ENCODE measurements at regions not wholly inside any gene's neighbourhood (a gene's known extent, or its start where the extent isn't known, plus 50 kb on each side); places are given as distances from the start of the nearest gene placed in this dataset.
"Not testable (repeated sequence)": the region's sequence is repeated elsewhere in the genome, so short reads cannot be mapped to it uniquely, and the experiment has no call there.

- DNase-seq: no peak
These were observed 68.9 kb downstream of the CYP26B1 start for GRCh38 chr2:72078773-72079172.

DNA sequence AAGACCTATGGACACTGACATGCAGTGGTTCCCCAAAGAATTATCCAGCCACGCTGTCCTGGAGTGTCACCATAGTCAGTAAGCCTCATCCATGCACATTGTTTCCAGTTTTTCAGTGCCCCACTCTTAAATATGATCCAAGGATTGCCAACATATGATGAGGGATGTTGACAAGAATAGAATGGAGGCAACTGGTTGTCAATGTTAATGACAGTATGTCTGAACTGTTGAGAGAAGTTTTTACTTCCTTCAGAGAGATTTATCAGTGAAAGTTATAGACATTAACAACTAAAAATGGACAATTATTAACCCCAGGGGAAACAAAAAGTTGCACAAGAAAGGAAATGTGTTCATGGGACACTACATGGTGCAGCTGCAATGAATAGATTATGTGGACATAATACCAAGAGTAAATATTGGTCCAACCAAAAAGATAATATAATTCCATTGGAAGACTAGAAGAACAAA lies 69.9 kb downstream of the CYP26B1 start:
- DNase-seq: no peak

- not testable (repeated sequence) for DNase-seq
These were observed 74.3 kb downstream of the CYP26B1 start for GRCh38 chr2:72073373-72073772.

- not testable (repeated sequence) for DNase-seq
These were observed 83.5 kb downstream of the CYP26B1 start for GRCh38 chr2:72064197-72064596.

DNA sequence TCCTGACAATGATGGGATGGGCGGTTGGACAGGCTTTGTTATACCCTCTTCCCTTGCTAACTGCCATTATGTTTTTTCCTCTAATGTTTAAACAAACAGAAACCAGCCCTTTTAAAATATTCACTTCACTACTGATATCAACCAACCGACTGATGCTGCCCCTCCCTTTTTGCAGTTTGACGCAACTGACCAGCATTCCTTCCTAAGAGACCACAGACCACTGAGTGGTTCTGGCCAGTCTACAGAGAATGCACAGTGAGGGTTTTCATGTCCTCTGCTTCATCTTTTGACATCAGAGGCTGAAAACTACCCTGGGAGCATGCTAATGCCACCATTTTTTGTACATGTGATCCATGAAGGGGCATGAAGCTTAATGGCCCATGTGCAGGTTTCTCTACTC lies 85.3 kb downstream of the CYP26B1 start:
- DNase-seq: no peak

DNA sequence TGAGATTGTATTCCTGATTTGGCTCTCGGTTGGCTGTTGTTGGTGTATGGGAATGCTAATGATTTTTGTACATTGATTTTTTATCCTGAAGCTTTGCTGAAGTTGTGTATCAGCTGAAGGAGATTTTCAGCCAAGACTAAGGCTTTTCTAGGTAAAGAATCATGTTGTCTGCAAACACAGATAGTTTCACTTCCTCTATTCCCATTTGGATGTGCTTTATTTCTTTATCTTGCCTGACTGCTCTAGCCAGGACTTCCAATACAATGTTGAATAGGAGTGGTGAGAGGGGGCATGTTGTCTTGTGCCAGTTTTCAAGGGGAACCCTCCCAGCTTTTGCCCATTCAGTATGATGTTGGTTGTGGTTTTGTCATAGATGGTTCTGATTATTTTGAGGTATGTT lies 90.4 kb downstream of the CYP26B1 start:
- DNase-seq: no peak

DNA sequence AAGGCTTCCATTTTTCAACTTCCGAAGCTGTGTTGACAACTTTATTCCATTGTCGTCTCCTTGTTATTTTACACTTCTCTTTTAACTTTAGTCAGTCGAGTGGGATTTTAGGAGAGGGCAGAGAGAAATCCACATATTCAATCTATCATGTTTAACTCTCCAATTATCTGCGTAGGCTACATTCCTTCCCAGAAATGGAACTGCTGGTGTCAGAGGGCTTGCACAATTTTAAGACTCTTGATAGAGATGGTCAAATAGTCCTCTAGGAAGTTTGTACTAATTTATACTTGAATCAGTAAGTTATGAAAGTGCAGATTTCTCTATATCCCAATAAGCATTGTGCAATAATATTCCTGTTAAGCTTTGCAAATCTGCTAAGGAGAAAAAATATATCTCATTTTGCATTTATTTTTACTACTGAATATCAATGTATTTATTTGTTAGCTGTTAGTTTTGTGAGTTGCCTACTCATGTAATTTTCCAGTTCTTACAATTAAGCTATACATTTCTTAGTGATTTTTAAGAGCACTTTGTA lies 95.6 kb downstream of the CYP26B1 start:
- DNase-seq: no peak

DNA sequence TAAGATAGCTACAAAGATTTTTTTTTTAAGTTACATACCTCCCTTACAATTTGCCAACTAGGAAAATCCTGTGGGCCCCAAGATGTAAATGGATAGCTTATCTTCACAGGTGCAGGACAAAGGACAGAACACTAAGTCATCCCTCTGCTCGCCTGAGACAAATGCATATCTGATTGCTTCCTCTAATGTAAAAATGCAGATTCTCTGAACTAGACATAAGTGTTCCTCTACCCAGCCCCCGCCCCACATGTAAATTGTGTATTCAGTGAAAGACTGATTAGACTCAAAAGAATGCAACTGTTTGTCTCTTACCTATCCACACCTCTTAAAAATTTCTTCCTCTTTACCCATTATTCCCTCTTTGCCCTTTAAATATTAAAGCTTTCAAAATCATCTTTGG lies 96.5 kb downstream of the CYP26B1 start:
- DNase-seq: no peak

DNA sequence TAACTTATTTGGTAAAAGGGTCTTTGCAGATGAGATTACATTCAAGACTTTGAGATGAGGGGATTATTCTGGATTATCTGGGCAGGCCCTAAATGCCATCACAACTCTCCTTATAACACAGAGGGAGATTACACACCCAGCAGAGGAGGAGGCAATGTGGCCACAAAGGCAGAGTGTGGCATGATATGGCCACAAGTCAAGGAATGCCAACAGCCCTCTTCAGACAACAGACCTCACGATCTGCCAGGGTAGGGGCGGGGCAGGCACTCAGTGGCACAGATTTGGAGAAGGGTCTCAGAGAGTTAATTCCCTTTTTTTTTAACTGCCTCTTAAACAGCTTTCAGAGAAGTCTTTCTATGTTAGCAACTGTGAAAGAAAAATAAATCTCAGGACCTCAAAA lies 96.9 kb downstream of the CYP26B1 start:
- no peak for DNase-seq

DNA sequence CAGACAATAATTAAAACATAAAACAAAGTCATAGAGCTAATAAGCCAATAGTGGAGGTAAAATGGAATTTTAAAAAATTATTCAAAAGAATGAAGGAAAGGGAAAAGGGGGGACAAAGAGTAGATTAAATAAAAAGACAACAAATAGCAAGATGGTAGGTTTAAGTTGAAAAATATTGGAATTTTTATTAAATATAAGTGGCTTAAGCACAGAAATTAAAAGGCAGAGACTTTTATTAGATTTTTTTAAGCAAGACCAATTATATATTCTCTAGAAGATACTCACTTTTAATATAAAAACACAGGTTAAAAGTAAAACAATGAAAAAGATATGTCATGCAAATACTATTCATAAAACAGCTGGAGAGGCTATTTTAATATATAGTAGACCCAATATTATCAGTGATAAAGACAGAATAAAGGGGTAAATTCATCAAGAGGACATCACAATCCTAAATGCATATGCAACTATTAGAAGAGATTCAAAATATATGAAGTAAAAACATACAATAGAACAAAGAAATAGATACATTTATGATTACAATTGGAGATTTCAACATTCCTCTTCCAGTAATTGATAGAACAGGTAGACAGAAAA lies 98.7 kb downstream of the CYP26B1 start:
- DNase-seq: no peak

DNA sequence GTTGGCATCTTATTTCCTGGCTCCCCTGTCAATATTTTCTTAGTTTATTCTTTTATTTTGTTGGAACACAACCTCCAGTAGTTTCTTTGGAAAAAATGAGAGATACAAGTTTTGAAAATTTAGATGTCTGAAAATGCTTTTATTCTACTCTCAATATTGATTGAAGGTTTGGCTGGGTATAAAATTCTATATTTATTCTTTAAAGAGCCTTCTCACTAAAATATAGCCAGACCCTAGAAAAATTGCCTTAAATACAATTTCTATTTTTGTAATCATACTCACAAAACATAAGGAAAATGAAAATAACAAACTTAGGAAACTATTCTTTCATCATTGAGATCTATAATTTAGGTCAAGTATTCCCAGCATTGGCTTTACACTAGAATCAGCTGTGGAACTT lies 103.7 kb downstream of the CYP26B1 start:
- no peak for DNase-seq

DNA sequence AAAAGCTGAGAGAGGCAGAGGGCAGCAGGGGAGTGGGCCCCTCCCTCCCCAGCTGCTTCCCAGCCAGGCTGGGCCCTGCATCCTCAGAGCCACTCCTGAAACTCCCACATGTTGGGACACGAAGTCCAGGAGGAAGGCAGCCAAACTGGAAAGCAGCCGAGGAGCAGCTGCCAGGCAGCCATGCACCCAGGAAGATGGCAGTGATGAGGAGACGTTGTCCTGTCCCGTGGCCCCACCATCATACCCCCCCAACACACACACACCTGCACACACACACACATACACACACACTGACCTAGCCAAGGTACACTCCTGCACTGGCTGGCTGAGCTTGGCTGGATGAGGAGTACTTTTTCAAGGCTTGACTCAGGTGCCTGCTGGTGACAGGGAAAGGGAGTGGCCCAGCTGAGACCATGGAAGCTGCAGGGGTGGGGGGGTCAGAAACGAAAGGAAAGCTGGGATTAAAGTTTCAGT lies 106.0 kb downstream of the CYP26B1 start:
- DNase-seq: no peak

DNA sequence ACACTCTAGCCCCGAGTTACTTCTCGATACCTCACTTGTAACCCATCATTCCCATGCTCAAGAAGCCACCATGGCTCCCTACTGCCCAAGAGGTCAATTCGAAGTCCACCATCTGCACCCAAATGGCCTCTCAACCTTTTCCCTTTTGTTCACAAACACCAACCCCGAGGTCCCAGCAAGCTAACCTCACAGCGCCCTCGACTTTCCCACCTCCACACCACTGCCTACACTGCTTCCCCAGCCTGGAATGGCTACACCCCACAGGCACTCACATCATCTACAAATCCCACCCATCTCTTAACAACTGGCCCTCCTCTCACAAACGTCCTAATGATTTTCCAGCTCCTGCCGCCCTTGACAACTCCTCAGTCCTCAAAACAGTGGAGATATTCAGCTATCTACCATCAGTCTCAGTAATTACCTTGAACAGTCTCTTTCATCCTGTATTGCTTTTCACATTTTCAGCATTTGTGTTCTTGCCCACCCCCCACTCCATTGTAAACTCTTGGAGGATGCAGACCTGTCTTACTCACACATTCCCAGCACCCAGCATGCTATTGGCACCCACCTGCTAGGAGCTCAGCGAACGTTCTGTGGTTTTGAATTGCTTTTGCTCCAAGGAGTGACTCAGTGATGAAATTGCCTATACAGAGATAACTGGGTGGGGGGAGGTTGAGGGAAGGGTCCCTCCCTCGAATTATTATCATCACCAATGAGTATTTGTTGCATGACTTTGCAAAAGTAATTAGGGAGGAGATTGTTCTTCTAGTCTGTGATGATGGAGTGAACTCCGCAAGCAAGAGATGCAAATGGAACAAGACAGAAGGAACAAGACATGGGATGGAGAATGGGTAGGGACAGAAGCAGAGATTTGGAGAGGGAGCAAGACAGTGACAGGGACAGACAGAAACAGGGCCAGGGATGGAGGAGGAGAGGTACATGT lies 106.8 kb downstream of the CYP26B1 start:
- DNase-seq: no peak

DNA sequence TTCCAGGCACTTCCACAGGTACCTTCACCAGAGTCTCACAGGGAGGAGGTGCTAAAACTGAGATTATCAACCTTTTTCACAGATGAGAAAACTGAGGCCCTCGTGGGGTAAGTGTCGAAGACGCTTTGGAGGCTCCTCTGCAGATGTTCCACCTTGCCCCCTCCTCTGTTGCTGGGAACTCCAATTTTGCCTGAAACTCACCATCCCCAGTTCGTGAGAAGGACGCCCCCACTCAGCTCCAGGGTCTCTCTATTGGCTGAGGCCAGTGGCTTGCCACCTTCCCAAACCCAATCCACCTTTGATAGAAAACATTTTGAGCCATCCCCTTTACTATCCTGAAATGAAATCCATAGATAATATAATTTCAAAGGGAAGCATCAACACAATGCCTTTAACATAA lies 109.1 kb downstream of the CYP26B1 start:
- DNase-seq: no peak

GRCh38 chr2:72037261-72037666 lies 110.4 kb downstream of the CYP26B1 start:
- no peak for DNase-seq

DNA sequence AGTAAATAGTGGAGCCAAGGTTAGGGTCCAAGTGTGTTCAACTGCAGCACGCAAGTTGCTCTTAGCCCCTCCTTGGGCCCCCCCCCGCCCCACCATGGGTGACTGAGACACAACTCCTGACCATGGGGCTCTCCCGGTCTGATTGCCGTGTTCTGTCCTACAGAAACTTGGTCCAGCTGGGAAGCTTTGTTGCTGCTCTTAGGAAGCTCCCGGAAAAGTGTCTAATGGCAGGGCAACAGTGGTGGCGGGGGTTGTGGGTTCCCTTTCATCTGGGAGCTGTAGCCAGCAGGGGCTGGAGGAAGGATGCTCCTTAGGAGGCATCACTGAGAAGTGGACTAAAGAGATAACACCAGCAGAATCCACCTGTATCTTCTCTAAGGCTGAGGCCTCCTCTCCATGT lies 111.1 kb downstream of the CYP26B1 start:
- no peak for DNase-seq

DNA sequence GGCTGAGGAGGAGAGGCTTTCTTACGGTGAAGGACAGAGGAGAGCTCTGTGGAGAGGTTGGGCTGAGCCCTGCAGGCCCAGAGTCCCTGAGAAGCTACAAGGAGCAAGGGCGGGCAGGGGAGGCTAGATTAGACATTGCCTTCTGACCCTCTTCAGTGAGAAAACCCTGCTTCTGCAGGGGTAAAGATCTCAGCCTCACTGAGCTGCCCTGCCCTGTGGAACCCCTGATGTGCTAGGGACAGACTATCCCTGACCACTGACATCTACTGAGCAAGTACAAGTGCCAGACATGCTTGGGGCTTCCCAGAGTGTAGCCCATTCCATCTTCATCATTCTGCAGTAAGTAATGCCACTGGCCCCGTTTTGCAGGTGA lies 111.5 kb downstream of the CYP26B1 start:
- no peak for DNase-seq

- no peak for DNase-seq
These were observed 112.0 kb downstream of the CYP26B1 start for GRCh38 chr2:72035518-72036172.

GRCh38 chr2:72034353-72035095 lies 113.1 kb downstream of the CYP26B1 start:
- no peak for DNase-seq

GRCh38 chr2:72033636-72034035 lies 114.0 kb downstream of the CYP26B1 start:
- no peak for DNase-seq

DNA sequence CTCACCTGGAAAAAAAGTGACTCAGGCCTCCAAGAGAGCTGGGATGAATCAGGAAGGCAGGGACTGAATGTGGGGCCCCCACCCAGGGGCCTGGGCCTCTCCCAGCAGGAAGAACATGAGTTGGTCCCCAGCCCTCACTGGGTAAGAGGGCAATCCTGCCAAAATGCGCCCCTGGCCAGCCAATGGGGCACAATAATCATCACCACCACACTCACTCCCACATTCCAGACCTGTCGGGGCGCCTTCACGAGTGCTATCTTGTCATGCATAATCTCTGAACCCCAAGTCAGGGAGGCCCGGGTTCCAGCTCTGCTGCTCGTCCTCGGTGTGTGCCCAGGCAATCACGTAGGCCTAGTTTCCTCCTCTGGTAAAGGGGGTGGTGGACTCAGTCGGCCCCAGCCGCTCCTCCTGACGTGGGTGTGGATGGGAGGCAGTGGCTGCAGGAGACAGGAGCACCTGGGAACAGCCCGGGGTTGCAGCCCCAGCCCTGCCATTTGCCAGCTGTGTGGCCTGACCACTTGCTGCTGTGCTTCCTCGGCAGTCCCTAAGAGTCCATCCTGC lies 115.1 kb downstream of the CYP26B1 start:
- DNase-seq: no peak

DNA sequence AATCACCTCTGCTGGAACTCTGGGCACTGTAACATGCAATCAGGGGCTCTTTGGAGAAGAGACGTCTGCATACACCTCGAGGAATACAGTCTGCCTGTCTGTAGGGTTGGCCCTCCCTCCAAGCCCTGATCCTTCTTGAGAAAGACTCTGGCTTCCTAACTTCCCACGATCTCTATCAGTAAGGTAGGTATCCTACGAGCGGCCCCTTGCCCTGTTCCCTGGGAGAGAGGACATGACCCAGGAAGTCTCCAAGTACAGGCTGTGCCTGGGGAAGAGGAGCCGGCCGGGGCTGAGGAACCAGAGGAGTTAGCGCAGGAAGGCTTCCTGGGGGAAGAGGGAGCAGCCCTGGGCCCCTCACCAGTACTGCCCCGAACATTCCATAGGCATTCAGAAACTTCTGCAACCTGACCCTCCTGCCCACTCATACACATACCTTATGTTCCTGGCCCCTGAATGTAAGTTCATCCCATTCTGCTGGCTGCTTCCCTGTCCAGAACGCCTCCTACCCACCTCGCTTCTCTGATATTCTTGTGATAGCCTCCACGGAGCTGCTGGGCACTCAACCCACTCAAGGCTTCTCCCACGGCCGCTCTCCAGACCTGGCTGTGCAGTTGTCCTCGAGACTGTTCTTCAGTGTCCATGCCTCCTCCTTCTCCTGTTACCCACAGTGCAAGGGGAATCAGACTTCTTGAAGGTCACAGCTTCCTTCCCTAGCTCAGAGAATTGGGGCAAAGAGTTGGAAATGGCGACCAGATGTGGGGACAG lies 116.1 kb downstream of the CYP26B1 start:
- DNase-seq: no peak
